Limb (tissue), 2 donors: ENCODE measurements at regions not wholly inside any gene's neighbourhood (a gene's known extent, or its start where the extent isn't known, plus 50 kb on each side); places are given as distances from the start of the nearest gene placed in this dataset.
A peak's percentile ranks its signal among the peaks of the same experiment; 100 is the strongest.

Experiments used
- DNase-seq, 2 donors: peaks; one replicate each; pipeline ENCODE4 v3.0.0-alpha.2; 2016; ENCODE audit errors: extremely low spot score in 2 of 2

DNA sequence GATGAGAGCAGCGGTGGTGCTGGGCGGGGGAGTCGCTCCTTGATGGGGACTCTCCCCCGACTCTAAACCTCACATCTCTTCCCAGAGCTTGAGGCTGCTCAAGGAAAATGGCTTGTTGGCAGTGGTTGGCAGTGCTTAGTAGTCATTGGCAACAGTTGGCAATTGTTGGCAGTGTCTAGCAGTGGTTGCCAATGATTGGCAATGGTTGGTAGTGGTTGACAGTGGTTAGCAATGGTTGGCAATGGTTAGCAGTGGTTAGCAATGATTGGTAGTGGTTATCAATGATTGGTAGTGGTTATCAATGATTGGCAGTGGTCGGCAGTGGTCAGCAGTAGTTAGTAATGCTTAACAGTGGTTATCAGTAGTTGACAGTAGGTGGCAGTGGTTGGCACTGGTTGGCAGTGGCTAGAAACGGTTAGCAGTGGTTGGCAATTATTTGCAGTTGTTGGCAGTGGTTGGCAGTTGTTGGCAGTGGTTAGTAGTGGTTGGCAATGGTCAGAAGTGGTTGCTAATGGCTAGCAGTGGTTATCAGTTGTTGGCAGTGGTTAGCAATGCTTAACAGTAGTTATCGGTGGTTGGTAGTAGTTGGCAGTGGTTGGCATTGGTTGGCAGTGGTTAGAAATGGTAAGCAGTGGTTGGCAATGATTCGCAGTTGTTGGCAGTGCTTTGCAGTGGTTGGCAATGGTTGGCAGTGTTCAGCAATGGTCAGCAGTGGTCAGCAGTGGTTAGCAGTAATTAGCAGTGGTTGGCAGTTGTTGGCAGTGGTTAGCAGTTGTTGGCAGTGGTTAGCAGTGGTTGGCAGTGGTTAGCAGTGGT is 85.4 kb upstream of the OTOS start:
- DNase-seq, result peak in 1 of 2 donors; percentile 15

- DNase-seq, result peak in 1 of 2 donors; percentile 35
Observed at GRCh38 chr2:240226672-240227537, 86.4 kb upstream of the OTOS start.

GRCh38 chr2:240227538-240228428 is 87.3 kb upstream of the OTOS start:
- DNase-seq, result peak in 1 of 2 donors; percentile 9

- DNase-seq, result no peak
Observed at GRCh38 chr2:240229005-240229404, 88.5 kb upstream of the OTOS start.

DNA sequence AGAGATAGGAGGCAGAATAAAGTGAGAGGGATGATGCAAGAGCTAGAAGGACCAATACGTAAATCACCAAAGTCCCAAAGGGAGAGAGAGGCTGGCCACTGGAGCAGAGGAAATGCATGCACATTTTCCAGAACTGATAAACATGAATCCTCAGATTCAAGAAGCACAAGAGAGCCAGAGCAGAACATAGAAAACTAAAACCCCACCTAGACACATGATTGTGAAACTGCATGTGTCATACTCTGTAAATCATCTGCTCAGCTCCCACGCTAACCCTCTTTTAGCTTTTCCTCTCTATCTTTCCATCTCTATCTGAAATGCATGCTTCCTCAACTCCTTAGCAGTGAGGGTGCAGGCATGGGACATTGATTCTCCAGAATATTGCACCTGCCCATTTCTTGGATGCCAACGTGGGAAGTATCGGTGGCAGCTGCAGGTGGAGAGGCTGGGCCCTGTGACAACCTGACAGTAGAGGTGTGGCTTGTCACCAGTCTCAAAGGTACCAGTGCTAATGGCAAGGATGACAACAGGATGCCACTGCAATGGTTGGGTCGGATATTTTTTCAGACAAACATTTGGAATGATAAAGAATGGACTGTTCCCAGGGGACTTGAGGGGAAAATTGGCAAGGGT is 89.3 kb upstream of the OTOS start:
- peak in 1 of 2 donors; percentile 8 for DNase-seq

DNA sequence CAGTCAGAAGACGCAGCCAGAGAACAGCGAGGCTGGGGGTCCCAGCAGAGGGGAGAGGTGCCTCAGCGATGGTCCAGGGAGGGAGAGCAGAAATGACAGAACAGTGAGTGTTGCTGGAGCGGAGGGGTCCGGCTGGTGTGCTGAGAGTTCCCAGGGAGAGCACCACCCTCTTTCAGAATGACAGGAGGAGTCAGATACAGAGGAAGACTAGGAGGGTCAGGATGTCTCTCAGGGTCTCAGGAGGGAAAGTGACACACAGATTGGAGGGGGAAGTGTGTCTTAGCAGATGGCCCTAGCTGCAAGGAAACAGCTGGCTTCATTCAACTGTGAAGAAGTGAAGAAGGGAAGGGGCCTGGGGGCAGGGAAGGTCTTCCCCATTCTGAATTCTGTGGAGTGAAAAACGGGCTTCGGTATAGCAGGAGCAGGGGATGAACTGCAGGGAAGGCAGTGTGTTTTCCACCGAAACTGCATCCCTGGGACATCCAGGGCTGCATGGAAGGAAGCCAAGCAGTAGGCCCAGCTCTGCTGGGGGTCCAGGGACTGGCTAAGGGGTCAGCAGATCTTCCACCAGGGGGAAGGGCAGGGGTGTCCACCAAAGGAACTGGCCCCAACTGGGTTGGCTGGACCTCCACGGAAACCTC is 90.0 kb upstream of the OTOS start:
- DNase-seq, result peak in 1 of 2 donors; percentile 11

GRCh38 chr2:240231838-240232244 is 91.4 kb upstream of the OTOS start:
- DNase-seq, result peak in 1 of 2 donors; percentile 20

- DNase-seq, result peak in 1 of 2 donors; percentile 31
Observed at GRCh38 chr2:240232264-240232915, 91.9 kb upstream of the OTOS start.

DNA sequence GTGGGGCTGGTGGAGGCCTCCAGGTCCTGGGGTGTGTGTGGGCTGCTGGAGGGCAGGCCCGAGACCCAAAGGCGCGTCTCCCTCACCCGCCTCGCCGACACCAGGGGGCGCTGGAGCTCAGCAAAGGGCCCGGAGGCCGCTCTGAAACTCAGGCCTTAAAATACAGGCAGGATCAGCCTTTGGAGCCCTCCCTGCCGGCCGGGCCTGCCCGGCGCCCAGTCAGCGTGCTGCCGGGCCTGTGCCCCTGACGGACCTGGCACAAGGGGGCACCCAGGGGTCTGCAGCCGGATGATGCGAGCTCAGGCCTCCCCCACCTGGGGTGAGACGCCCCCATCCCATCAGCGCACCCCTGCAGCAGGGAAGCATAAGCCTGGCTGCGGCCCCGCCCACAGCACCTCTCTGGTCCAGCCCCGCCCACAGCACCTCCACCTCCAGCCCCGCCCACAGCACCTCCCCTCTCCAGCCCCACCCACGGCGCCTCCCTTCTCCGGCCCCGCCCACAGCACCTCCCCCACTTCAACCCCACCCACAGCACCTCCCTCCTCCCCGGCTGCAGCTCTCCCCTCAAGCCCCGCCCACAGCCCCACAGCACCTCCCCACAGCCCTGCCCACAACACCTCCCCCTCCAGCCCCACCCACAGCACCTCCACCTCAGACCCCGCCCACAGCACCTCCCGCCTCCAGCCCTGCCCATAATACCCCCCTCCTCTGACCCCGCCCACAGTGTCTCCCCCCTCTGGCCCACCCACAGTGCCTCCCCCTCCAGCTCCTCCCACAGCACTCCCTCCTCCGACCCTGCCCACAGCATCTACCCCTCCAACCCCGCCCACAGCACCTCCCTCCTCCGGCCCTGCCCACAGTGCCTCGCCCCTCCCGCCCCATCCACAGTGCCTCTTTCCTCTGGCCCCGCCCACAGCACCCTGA is 92.8 kb upstream of the OTOS start:
- peak; percentile 67 to 90 for DNase-seq

DNA sequence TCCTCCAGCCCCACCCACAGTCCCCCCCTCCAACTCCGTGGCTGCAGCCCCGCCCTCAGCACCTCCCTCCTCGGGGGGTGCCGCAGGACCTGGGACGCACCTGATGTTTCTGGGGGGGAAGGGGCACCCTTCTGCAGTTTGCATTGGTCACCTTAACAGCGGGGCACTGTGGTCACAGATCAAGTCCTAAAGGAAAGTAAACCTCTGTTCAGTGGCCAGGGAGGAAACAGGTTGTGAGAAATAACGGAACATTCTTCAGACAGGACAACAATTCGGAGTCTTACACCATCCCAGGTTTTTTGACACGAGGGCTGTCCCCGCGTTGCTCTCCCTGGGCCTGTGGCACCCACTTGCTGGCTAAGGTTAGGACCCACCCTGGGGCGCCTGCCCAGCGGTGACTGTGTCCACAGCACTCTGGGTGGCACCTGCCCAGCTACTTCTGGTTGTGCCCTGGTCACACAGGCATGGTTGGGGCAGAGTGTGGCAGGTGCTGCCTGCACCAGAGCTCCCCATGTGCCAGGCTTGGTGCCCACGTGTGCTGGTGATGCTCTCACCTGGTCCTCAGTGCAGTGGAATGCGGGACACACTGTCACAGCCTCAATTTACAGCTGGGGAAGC is 93.5 kb upstream of the OTOS start:
- DNase-seq, result peak in 1 of 2 donors; percentile 29

- no peak for DNase-seq
Observed at GRCh38 chr2:240234503-240234951, 94.1 kb upstream of the OTOS start.

DNA sequence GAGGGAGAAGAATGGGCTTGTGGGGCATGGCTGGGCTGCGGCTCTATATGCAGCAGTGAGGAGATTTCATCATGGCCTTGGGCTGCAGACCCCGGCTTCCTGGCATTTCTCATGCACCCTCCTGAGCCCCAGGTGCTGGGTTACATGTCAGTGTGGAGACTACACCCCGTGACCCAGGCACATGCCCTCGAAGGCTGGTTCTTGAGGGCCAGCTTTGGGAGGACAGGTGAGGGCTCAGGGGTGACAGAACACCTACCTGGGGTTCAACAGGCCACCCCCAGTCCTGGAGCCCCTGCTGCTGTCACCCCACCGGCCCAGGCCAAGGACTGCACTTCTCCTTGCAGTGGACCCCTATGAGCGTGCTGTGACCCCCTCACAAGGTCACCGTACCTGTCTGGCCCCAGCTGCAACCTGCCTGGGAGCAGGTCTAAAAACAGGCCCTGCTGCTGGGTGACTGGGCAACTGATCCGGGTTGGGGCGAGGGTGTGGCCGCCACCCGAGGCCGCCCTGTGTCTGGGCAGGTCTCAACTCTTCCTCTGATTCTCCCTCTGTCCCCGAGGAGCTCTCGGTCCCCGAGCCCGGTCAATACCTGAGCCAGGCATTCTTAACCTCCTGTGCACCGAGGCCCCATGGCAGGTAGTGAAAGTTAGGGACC is 94.8 kb upstream of the OTOS start:
- peak in 1 of 2 donors; percentile 25 for DNase-seq

DNA sequence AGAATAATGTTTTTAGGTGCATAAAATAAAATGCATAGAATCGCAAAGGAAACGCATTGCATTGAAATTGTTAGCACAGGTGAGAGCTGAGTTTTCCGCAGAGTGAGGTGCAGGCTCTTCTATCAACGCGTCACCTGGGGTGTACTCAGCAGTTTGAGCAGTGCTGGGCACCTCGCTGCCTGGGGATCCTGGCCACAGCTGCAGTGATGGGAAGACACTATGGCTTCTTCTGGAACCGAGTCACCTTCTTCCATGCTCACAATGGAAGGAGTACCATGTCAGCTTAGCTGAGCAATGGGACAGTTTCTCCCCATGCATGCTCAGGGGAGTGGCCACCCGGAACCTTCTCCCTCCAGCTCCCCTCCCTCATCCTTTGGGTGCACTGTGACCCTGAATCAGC is 95.4 kb upstream of the OTOS start:
- DNase-seq, result peak in 1 of 2 donors; percentile 14

DNA sequence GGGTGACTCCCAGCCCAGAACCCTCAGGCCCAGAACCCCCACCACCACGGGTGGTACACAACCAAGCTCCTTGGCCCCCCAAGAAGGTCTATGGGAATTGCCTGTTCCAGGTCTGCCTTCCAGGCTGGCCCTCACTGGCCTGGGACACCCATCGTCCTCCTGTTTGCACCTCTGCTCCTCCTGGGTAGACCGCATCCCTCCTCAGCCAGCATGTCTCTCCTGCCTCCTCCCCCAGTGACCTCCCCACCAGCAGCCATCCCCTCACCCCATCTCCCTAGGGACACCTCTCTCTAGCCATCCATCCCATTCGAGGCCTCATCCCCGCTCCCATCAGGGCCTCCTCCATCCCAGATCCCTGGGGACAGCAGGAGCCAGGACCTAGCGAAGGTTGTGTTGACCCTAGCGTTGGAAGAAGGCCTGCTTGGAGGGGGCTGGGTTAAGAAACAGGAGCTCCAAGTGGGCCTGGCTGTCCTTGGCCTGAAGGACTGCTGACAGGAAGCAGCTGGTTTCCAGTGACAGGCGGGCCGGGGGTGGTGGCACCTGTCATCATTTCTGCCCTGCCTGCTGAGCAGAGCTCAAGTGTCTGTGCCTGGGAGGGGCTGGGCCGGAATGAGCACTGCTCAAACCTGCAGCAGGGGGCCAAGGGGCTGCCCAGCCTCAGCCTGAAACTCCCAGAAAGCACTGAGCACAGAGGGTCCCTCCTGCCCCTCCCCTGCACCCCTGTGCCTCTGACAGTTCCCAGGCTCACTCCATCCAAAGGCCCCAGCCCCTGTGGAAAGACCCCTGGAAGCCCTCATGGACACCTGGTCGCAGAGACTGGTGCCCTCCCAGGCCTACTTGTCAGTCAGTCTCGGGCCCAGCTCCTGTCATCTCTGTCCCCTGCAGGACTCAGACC is 96.0 kb upstream of the OTOS start:
- DNase-seq, result peak; percentile 65 to 75

DNA sequence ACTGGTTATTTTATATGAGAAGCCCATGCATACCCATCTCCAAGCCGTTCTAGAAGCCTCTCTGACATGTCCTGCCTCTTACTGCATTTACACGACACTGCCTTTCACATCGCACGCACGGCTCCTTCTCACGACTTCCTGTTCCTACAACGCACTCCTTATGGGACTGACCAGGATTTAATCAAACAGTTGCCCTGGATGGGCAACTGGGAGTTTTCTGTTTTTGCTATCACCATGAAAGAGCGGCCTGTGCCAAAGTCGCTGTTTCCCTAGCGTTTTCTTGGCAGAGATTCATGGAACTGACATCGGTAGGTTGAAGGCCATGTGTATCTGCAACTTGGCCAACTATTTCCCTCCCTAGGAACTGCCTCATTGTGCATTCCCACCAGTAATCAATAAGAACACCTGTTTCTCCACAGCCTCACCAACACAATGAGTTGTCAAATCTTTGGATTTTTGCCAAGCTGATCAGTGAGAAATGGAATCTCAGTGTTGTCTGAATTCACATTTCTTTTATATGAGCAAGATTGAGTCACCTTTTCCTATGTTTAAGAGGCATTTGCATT is 97.2 kb upstream of the OTOS start:
- peak in 1 of 2 donors; percentile 34 for DNase-seq

GRCh38 chr2:240238201-240238600 is 97.7 kb upstream of the OTOS start:
- no peak for DNase-seq
